CD4-positive, CD25-positive, alpha-beta regulatory T cell (primary cell): ENCODE measurements at regions not wholly inside any gene's neighbourhood (a gene's known extent, or its start where the extent isn't known, plus 50 kb on each side); places are given as distances from the start of the nearest gene placed in this dataset.

Source experiments
- ATAC-seq, 2 donors: fragments of 150-1000 bp; cut with Tn5 transposase; one replicate each; pipeline ENCODE4 v1.10.0; 2021; ENCODE audit warnings: low read depth in 2 of 2, moderate number of reproducible peaks in 2 of 2, moderate library complexity in 1 of 2
- DNase-seq, 3 donors: peaks; one replicate each; pipeline versions ENCODE4 v3.0.0 to v3.0.0-alpha.2; 2012 to 2022; ENCODE audit warnings: mixed read lengths in 1 of 3
- H3K27ac ChIP-seq: one replicate; pipeline ENCODE4 v1.7.0; 2013; ENCODE audit warnings: mild to moderate bottlenecking, low read length; ENCODE audit not compliant: insufficient read depth, poor library complexity, severe bottlenecking
- H3K27me3 ChIP-seq: one replicate; pipeline ENCODE4 v1.7.0; 2013; ENCODE audit warnings: low read length; ENCODE audit not compliant: control insufficient read depth, insufficient read depth
- H3K36me3 ChIP-seq: one replicate; pipeline ENCODE4 v1.7.0; 2013; ENCODE audit warnings: mild to moderate bottlenecking, low read length, moderate library complexity; ENCODE audit not compliant: control insufficient read depth, insufficient read depth
- H3K4me1 ChIP-seq: 2 replicates; pipeline ENCODE4 v1.7.0; 2013; ENCODE audit warnings: mild to moderate bottlenecking, low read length; ENCODE audit not compliant: insufficient read depth, control insufficient read depth, poor library complexity, severe bottlenecking
- H3K4me3 ChIP-seq: one replicate; pipeline ENCODE4 v1.7.0; 2013; ENCODE audit warnings: low read depth, mild to moderate bottlenecking, low read length, moderate library complexity
- H3K9me3 ChIP-seq, 2 experiments: 1 replicate in 1 of 2; 2 replicates in 1 of 2; pipeline ENCODE4 v1.7.0; 2013; ENCODE audit warnings: low read length in 2 of 2, mild to moderate bottlenecking in 1 of 2, moderate library complexity in 1 of 2; ENCODE audit not compliant: control insufficient read depth in 2 of 2
- H3K27ac Mint-ChIP-seq, 3 donors: one replicate each; pipeline ENCODE4 v1.8.0; 2020 to 2022; ENCODE audit warnings: mild to moderate bottlenecking in 3 of 3, mixed read lengths in 3 of 3, moderate library complexity in 2 of 3
- H3K27me3 Mint-ChIP-seq: one replicate; pipeline ENCODE4 v1.8.0; 2022; ENCODE audit warnings: mild to moderate bottlenecking, mixed read lengths
- H3K36me3 Mint-ChIP-seq: one replicate; pipeline ENCODE4 v1.8.0; 2020; ENCODE audit warnings: mixed read lengths
- H3K4me1 Mint-ChIP-seq, 4 donors: one replicate each; pipeline ENCODE4 v1.8.0; 2020 to 2022; ENCODE audit warnings: mixed read lengths in 4 of 4, mild to moderate bottlenecking in 1 of 4
- H3K4me3 Mint-ChIP-seq, 4 donors: one replicate each; pipeline ENCODE4 v1.8.0; 2020 to 2022; ENCODE audit warnings: mild to moderate bottlenecking in 4 of 4, mixed read lengths in 4 of 4, moderate library complexity in 3 of 4
- H3K9me3 Mint-ChIP-seq, 7 donors: one replicate each; pipeline ENCODE4 v1.8.0; 2020 to 2022; ENCODE audit warnings: mixed read lengths in 7 of 7, mild to moderate bottlenecking in 3 of 7, moderate library complexity in 2 of 7

GRCh38 chr12:113620437-113620976 is 148.8 kb upstream of the LHX5 start:
- H3K9me3 ChIP-seq = peaks cover 2 to 4% of the 10 kb centered on the region in 2 experiments
- Mint-ChIP-seq H3K27me3 (peaks cover 9% of the 10 kb centered on the region), H3K36me3 (no peaks in the 10 kb centered on the region), H3K4me1 (no peaks in the 10 kb centered on the region), H3K27ac (no peak overlapping the region), H3K4me3 (no peak overlapping the region), H3K9me3 (peaks cover 0 to 4% (median 0%) of the 10 kb centered on the region in 7 donors)
- H3K4me3 ChIP-seq = no peak overlapping the region
- DNase-seq (no peak), ATAC-seq (no peak)
- no peaks in the 10 kb centered on the region for H3K36me3 ChIP-seq
- H3K4me1 ChIP-seq = no peaks in the 10 kb centered on the region
- no peak overlapping the region for H3K27ac ChIP-seq
- H3K27me3 ChIP-seq = no peaks in the 10 kb centered on the region

- no peak overlapping the region for H3K4me3 Mint-ChIP-seq
- H3K4me1 Mint-ChIP-seq = no peaks in the 10 kb centered on the region
- ATAC-seq (no peak), DNase-seq (no peak)
- no peaks in the 10 kb centered on the region for H3K27me3 ChIP-seq
- H3K36me3 ChIP-seq = no peaks in the 10 kb centered on the region
- peaks cover 3% of the 10 kb centered on the region for H3K36me3 Mint-ChIP-seq
- H3K9me3 Mint-ChIP-seq = peaks cover 0 to 4% (median 0%) of the 10 kb centered on the region in 7 donors
- no peaks in the 10 kb centered on the region for H3K4me1 ChIP-seq
- H3K27me3 Mint-ChIP-seq = peaks cover 9% of the 10 kb centered on the region
- H3K27ac ChIP-seq = no peak overlapping the region
- no peak overlapping the region for H3K4me3 ChIP-seq
- no peak overlapping the region for H3K27ac Mint-ChIP-seq
- H3K9me3 ChIP-seq = no peaks in the 10 kb centered on the region
These were observed 147.5 kb upstream of the LHX5 start for GRCh38 chr12:113619202-113619601.

GRCh38 chr12:113613414-113613813 is 141.7 kb upstream of the LHX5 start:
- H3K36me3 ChIP-seq = no peaks in the 10 kb centered on the region
- Mint-ChIP-seq H3K4me1 (no peaks in the 10 kb centered on the region), H3K4me3 (no peak overlapping the region), H3K36me3 (peaks cover 3% of the 10 kb centered on the region), H3K27me3 (peaks cover 36% of the 10 kb centered on the region), H3K27ac (no peak overlapping the region), H3K9me3 (peaks cover 0 to 7% (median 0%) of the 10 kb centered on the region in 7 donors)
- no peak for DNase-seq
- H3K27me3 ChIP-seq = peaks cover 17% of the 10 kb centered on the region
- H3K9me3 ChIP-seq = no peaks in the 10 kb centered on the region
- H3K4me1 ChIP-seq = no peaks in the 10 kb centered on the region
- H3K27ac ChIP-seq = no peak overlapping the region
- no peak for ATAC-seq
- no peak overlapping the region for H3K4me3 ChIP-seq

- Mint-ChIP-seq H3K36me3 (peaks cover 3% of the 10 kb centered on the region), H3K27ac (no peak overlapping the region), H3K9me3 (peaks cover 0 to 7% (median 0%) of the 10 kb centered on the region in 7 donors), H3K4me3 (no peak overlapping the region), H3K27me3 (peaks cover 36% of the 10 kb centered on the region), H3K4me1 (no peaks in the 10 kb centered on the region)
- no peaks in the 10 kb centered on the region for H3K9me3 ChIP-seq
- no peaks in the 10 kb centered on the region for H3K36me3 ChIP-seq
- ATAC-seq = no peak
- no peaks in the 10 kb centered on the region for H3K4me1 ChIP-seq
- H3K27ac ChIP-seq = no peak overlapping the region
- DNase-seq = no peak
- H3K4me3 ChIP-seq = no peak overlapping the region
- peaks cover 17% of the 10 kb centered on the region for H3K27me3 ChIP-seq
These were observed 141.1 kb upstream of the LHX5 start for GRCh38 chr12:113612793-113613192.

GRCh38 chr12:113612076-113612728 is 140.5 kb upstream of the LHX5 start:
- peaks cover 3% of the 10 kb centered on the region for H3K36me3 Mint-ChIP-seq
- Histone ChIP-seq H3K27me3 (peaks cover 17% of the 10 kb centered on the region), H3K27ac (no peak overlapping the region), H3K36me3 (no peaks in the 10 kb centered on the region), H3K4me3 (no peak overlapping the region), H3K4me1 (no peaks in the 10 kb centered on the region), H3K9me3 (no peaks in the 10 kb centered on the region)
- no peak overlapping the region for H3K4me3 Mint-ChIP-seq
- no peak overlapping the region for H3K27ac Mint-ChIP-seq
- peaks cover 36% of the 10 kb centered on the region for H3K27me3 Mint-ChIP-seq
- H3K9me3 Mint-ChIP-seq = peaks cover 0 to 8% (median 0%) of the 10 kb centered on the region in 7 donors
- H3K4me1 Mint-ChIP-seq = no peaks in the 10 kb centered on the region
- no peak for ATAC-seq
- DNase-seq = no peak

GRCh38 chr12:113611652-113612051 is 140.0 kb upstream of the LHX5 start:
- Mint-ChIP-seq H3K4me3 (no peak overlapping the region), H3K27me3 (peaks cover 37% of the 10 kb centered on the region), H3K36me3 (peaks cover 3% of the 10 kb centered on the region), H3K27ac (no peak overlapping the region), H3K9me3 (peaks cover 0 to 9% (median 0%) of the 10 kb centered on the region in 7 donors), H3K4me1 (no peaks in the 10 kb centered on the region)
- Histone ChIP-seq H3K36me3 (no peaks in the 10 kb centered on the region), H3K4me1 (no peaks in the 10 kb centered on the region), H3K27ac (no peak overlapping the region), H3K9me3 (no peaks in the 10 kb centered on the region), H3K27me3 (peaks cover 17% of the 10 kb centered on the region), H3K4me3 (no peak overlapping the region)
- DNase-seq = no peak
- no peak for ATAC-seq

- no peak overlapping the region for H3K4me3 ChIP-seq
- no peak overlapping the region for H3K27ac ChIP-seq
- H3K4me1 ChIP-seq = no peaks in the 10 kb centered on the region
- DNase-seq (no peak), ATAC-seq (no peak)
- peaks cover 17% of the 10 kb centered on the region for H3K27me3 ChIP-seq
- peaks cover 42% of the 10 kb centered on the region for H3K27me3 Mint-ChIP-seq
- peaks cover 0 to 12% (median 0%) of the 10 kb centered on the region in 7 donors for H3K9me3 Mint-ChIP-seq
- H3K36me3 ChIP-seq = no peaks in the 10 kb centered on the region
- H3K27ac Mint-ChIP-seq = no peak overlapping the region
- no peaks in the 10 kb centered on the region for H3K9me3 ChIP-seq
- H3K36me3 Mint-ChIP-seq = peaks cover 3% of the 10 kb centered on the region
- no peak overlapping the region for H3K4me3 Mint-ChIP-seq
- no peaks in the 10 kb centered on the region for H3K4me1 Mint-ChIP-seq
These were observed 139.0 kb upstream of the LHX5 start for GRCh38 chr12:113610698-113611097.
